ENCODE measurements at regions not wholly inside any gene's neighbourhood (a gene's known extent, or its start where the extent isn't known, plus 50 kb on each side); places are given as distances from the start of the nearest gene placed in this dataset.

GRCh38 chr5:93048858-93049257 lies 532.2 kb downstream of the NR2F1-AS1 start:
- TF ChIP-seq CTCF (IDR thresholded peaks at IDR 0.05 in 4 of 5, conservative IDR thresholded peaks at IDR 0.05 in 1 of 5) (no peak), POLR2A (IDR thresholded peaks at IDR 0.05) (no peak)
